A673 (cell line): ENCODE measurements at regions not wholly inside any gene's neighbourhood (a gene's known extent, or its start where the extent isn't known, plus 50 kb on each side); places are given as distances from the start of the nearest gene placed in this dataset.

Source experiments
- BruUV-seq: library from RNA; stranded (reverse); fragments of 400-500 nt; replicated peaks from 2 replicates; lab custom pipeline; 2021; lab: Mats Ljungman, UMichigan
- CTCF ChIA-PET: fragments of 300-600 bp; sonication (Branson Sonifier 250); formaldehyde crosslinking; loops from one replicate; lab custom pipeline; 2022; ENCODE audit warnings: antibody characterized with exemption; lab: Charles Lee
- POLR2A ChIA-PET: fragments of 300-600 bp; sonication (Branson Sonifier 250); formaldehyde crosslinking; loops from one replicate; lab custom pipeline; 2022; ENCODE audit warnings: antibody characterized with exemption; ENCODE audit not compliant: low non-redundant PET; lab: Charles Lee
- DNase-seq: peaks from one replicate; pipeline ENCODE4 v3.0.0-alpha.2; 2015; ENCODE audit warnings: low spot score
- H3K27ac ChIP-seq: fragments of 200-600 bp; sonication (generic); 2 replicates; pipeline ENCODE4 v1.5.1; 2016; ENCODE audit warnings: mixed run types, low read depth, mild to moderate bottlenecking, mixed read lengths, antibody characterized with exemption, low read length; ENCODE audit not compliant: poor library complexity, severe bottlenecking
- H3K27me3 ChIP-seq: fragments of 200-600 bp; sonication (generic); replicated peaks from 2 replicates; pipeline ENCODE4 v1.6.1; 2017; ENCODE audit warnings: mixed run types, low read depth, mild to moderate bottlenecking, mixed read lengths, antibody characterized with exemption, low read length; ENCODE audit not compliant: insufficient read depth, poor library complexity
- H3K36me3 ChIP-seq: fragments of 200-600 bp; sonication (generic); 2 replicates; pipeline ENCODE4 v1.6.1; 2016; ENCODE audit warnings: mixed run types, mild to moderate bottlenecking, mixed read lengths, antibody characterized with exemption, low read length; ENCODE audit not compliant: insufficient read depth, poor library complexity, severe bottlenecking
- H3K4me1 ChIP-seq: fragments of 200-600 bp; sonication (generic); 2 replicates; pipeline ENCODE4 v1.6.1; 2017; ENCODE audit warnings: mixed run types, mild to moderate bottlenecking, mixed read lengths, antibody characterized with exemption, low read length; ENCODE audit not compliant: insufficient read depth, poor library complexity, severe bottlenecking
- H3K4me3 ChIP-seq: fragments of 200-600 bp; sonication (generic); 2 replicates; pipeline ENCODE4 v1.5.1; 2016; ENCODE audit warnings: low read depth, mixed run types, mild to moderate bottlenecking, mixed read lengths, low read length; ENCODE audit not compliant: poor library complexity, severe bottlenecking
- H3K9me3 ChIP-seq: fragments of 200-600 bp; sonication (generic); 2 replicates; pipeline ENCODE4 v1.6.1; 2016; ENCODE audit warnings: mixed run types, low read depth, mild to moderate bottlenecking, mixed read lengths, antibody characterized with exemption, low read length; ENCODE audit not compliant: poor library complexity, severe bottlenecking
- CTCF ChIP-seq: fragments of 300-800, 200-600 bp; sonication (generic); conservative IDR thresholded peaks from 2 replicates; pipeline ENCODE4 v1.5.1; 2017; ENCODE audit warnings: low read depth, mild to moderate bottlenecking, antibody characterized with exemption, low read length, moderate library complexity, mixed read lengths
- EZH2 ChIP-seq: fragments of 200-600 bp; sonication (generic); IDR thresholded peaks from 2 replicates; pipeline ENCODE4 v1.6.1; 2017; ENCODE audit warnings: borderline replicate concordance, low read depth, mild to moderate bottlenecking, mixed read lengths, antibody characterized with exemption, low read length; ENCODE audit not compliant: poor library complexity, severe bottlenecking
- intact Hi-C: fragments of 100-400 bp; cut with micrococcal nuclease; formaldehyde crosslinking; loops from one replicate; pipeline ENCODE4 v1.10.0; 2022; ENCODE audit not compliant: unreplicated experiment

- H3K27me3 ChIP-seq: no peaks in the 10 kb centered on the region
- no TSS peak for BruUV-seq
- no peaks in the 10 kb centered on the region for H3K36me3 ChIP-seq
- no peak for TF ChIP-seq EZH2
- no peak for TF ChIP-seq CTCF
- no peak overlapping the region for H3K27ac ChIP-seq
- ChIA-PET POLR2A (interaction anchor here (0.5 kb wide), 1 partner anchor 18 kb away, joined by 3 read pairs; no protein-coding TSS in a partner anchor), CTCF (no interaction called here)
- no peak overlapping the region for H3K4me3 ChIP-seq
- intact Hi-C loops: no loop called here
- H3K9me3 ChIP-seq: no peaks in the 10 kb centered on the region
- peaks cover 6% of the 10 kb centered on the region for H3K4me1 ChIP-seq
- no peak for DNase-seq
Measured at GRCh38 chr3:31016196-31016595, 121.7 kb upstream of the GADL1 start.

GRCh38 chr3:31022716-31023115 is 128.3 kb upstream of the GADL1 start:
- intact Hi-C loops: no loop called here
- DNase-seq: no peak
- H3K4me3 ChIP-seq: no peak overlapping the region
- H3K36me3 ChIP-seq: no peaks in the 10 kb centered on the region
- no TSS peak for BruUV-seq
- POLR2A ChIA-PET: no interaction called here
- CTCF ChIA-PET: no interaction called here
- TF ChIP-seq CTCF (no peak), EZH2 (no peak)
- H3K27me3 ChIP-seq: no peaks in the 10 kb centered on the region
- H3K4me1 ChIP-seq: peaks cover 5% of the 10 kb centered on the region
- no peak overlapping the region for H3K27ac ChIP-seq
- peaks cover 3% of the 10 kb centered on the region for H3K9me3 ChIP-seq

- intact Hi-C loops: no loop called here
- ChIA-PET POLR2A (no interaction called here), CTCF (no interaction called here)
Measured at GRCh38 chr3:31025541-31025940, 131.1 kb upstream of the GADL1 start.

More at GRCh38 chr3:31025541-31025940, 131.1 kb upstream of the GADL1 start:
- DNase-seq: no peak
- BruUV-seq: no TSS peak
- Histone ChIP-seq H3K27me3 (no peaks in the 10 kb centered on the region), H3K4me1 (no peaks in the 10 kb centered on the region), H3K4me3 (no peak overlapping the region), H3K9me3 (peaks cover 7% of the 10 kb centered on the region), H3K27ac (no peak overlapping the region), H3K36me3 (no peaks in the 10 kb centered on the region)
- no peak for TF ChIP-seq EZH2
- no peak for TF ChIP-seq CTCF
